Peyer's patch (tissue), 4 donors: ENCODE measurements at regions not wholly inside any gene's neighbourhood (a gene's known extent, or its start where the extent isn't known, plus 50 kb on each side); places are given as distances from the start of the nearest gene placed in this dataset.

ENCODE experiments used
- POLR2A ChIP-seq, 2 donors: fragments of 450-650 bp; IDR thresholded peaks; one replicate each; pipeline ENCODE4 v1.5.1; 2017; ENCODE audit warnings: antibody characterized with exemption in 2 of 2, mild to moderate bottlenecking in 2 of 2, moderate library complexity in 2 of 2
- TF ChIP-seq, protein P1 (sequence below), 6 experiments: fragments of 450-650 bp in 4 of 6; fragments of 200-600 bp in 2 of 6; sonication (generic) in 1 of 6; IDR thresholded peaks; one replicate each; pipeline ENCODE4 v1.5.1; 2017 to 2019; ENCODE audit warnings: antibody characterized with exemption in 6 of 6, mild to moderate bottlenecking in 3 of 6, moderate library complexity in 1 of 6

GRCh38 chr5:113875096-113875495 is 361.6 kb downstream of the YTHDC2 start:
- TF ChIP-seq, protein P1, sequence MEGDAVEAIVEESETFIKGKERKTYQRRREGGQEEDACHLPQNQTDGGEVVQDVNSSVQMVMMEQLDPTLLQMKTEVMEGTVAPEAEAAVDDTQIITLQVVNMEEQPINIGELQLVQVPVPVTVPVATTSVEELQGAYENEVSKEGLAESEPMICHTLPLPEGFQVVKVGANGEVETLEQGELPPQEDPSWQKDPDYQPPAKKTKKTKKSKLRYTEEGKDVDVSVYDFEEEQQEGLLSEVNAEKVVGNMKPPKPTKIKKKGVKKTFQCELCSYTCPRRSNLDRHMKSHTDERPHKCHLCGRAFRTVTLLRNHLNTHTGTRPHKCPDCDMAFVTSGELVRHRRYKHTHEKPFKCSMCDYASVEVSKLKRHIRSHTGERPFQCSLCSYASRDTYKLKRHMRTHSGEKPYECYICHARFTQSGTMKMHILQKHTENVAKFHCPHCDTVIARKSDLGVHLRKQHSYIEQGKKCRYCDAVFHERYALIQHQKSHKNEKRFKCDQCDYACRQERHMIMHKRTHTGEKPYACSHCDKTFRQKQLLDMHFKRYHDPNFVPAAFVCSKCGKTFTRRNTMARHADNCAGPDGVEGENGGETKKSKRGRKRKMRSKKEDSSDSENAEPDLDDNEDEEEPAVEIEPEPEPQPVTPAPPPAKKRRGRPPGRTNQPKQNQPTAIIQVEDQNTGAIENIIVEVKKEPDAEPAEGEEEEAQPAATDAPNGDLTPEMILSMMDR (IDR thresholded peaks at IDR 0.05) = no peak
- TF ChIP-seq POLR2A (IDR thresholded peaks at IDR 0.05) = no peak
